ENCODE measurements at regions not wholly inside any gene's neighbourhood (a gene's known extent, or its start where the extent isn't known, plus 50 kb on each side); places are given as distances from the start of the nearest gene placed in this dataset.

GRCh38 chr2:16615687-16616615 is 49.7 kb downstream of the CYRIA start:
- DNase-seq, result no peak

- no peak for DNase-seq
Measured at GRCh38 chr2:16615246-16615645, 50.4 kb downstream of the CYRIA start.

- DNase-seq, result no peak
Measured at GRCh38 chr2:16614314-16614860, 51.2 kb downstream of the CYRIA start.

GRCh38 chr2:16613539-16614011 is 52.1 kb downstream of the CYRIA start:
- DNase-seq, result no peak

GRCh38 chr2:16612490-16612889 is 53.1 kb downstream of the CYRIA start:
- DNase-seq, result no peak

- no peak for DNase-seq
Measured at GRCh38 chr2:16609786-16610185, 55.8 kb downstream of the CYRIA start.

- DNase-seq, result peak; percentile 79
Measured at GRCh38 chr2:16608661-16609643, 56.7 kb downstream of the CYRIA start.

GRCh38 chr2:16607301-16607700 is 58.3 kb downstream of the CYRIA start:
- no peak for DNase-seq

GRCh38 chr2:16604236-16604635 is 61.4 kb downstream of the CYRIA start:
- DNase-seq, result no peak

- DNase-seq, result no peak
Measured at GRCh38 chr2:16591370-16591933, 74.2 kb downstream of the CYRIA start.

GRCh38 chr2:16589465-16589864 is 76.2 kb downstream of the CYRIA start:
- DNase-seq, result no peak

GRCh38 chr2:16588565-16588964 is 77.1 kb downstream of the CYRIA start:
- no peak for DNase-seq

- no peak for DNase-seq
Measured at GRCh38 chr2:16587601-16588000, 78.0 kb downstream of the CYRIA start.

- DNase-seq, result no peak
Measured at GRCh38 chr2:16584824-16585540, 80.7 kb downstream of the CYRIA start.

- no peak for DNase-seq
Measured at GRCh38 chr2:16584084-16584483, 81.5 kb downstream of the CYRIA start.

- DNase-seq, result no peak
Measured at GRCh38 chr2:16581241-16581640, 84.4 kb downstream of the CYRIA start.

- DNase-seq, result no peak
Measured at GRCh38 chr2:16578081-16578480, 87.6 kb downstream of the CYRIA start.

GRCh38 chr2:16570516-16570915 is 95.1 kb downstream of the CYRIA start:
- no peak for DNase-seq

- no peak for DNase-seq
Measured at GRCh38 chr2:16568998-16569784, 96.4 kb downstream of the CYRIA start.

- no peak for DNase-seq
Measured at GRCh38 chr2:16566701-16567100, 98.9 kb downstream of the CYRIA start.

GRCh38 chr2:16565481-16565880 is 100.2 kb downstream of the CYRIA start:
- DNase-seq, result no peak
